Stomach (tissue), 4 donors: ENCODE measurements at regions not wholly inside any gene's neighbourhood (a gene's known extent, or its start where the extent isn't known, plus 50 kb on each side); places are given as distances from the start of the nearest gene placed in this dataset.

ENCODE experiments used
- POLR2A ChIP-seq, 4 donors: fragments of 450-650 bp; IDR thresholded peaks; one replicate each; pipeline ENCODE4 v1.6.1; 2016; ENCODE audit warnings: antibody characterized with exemption in 4 of 4, control low read depth in 2 of 4, mild to moderate bottlenecking in 1 of 4, moderate library complexity in 1 of 4
- TF ChIP-seq, protein P1 (sequence below), 7 experiments: fragments of 450-650 bp in 4 of 7; fragments of 200-600 bp in 3 of 7; sonication (generic) in 3 of 7; IDR thresholded peaks; one replicate each; pipeline ENCODE4 v1.5.1; 2016 to 2019; ENCODE audit warnings: antibody characterized with exemption in 7 of 7, control low read depth in 2 of 7, mild to moderate bottlenecking in 1 of 7

GRCh38 chr1:60982539-60982938 lies 99.8 kb upstream of the NFIA start:
- TF ChIP-seq, protein P1, sequence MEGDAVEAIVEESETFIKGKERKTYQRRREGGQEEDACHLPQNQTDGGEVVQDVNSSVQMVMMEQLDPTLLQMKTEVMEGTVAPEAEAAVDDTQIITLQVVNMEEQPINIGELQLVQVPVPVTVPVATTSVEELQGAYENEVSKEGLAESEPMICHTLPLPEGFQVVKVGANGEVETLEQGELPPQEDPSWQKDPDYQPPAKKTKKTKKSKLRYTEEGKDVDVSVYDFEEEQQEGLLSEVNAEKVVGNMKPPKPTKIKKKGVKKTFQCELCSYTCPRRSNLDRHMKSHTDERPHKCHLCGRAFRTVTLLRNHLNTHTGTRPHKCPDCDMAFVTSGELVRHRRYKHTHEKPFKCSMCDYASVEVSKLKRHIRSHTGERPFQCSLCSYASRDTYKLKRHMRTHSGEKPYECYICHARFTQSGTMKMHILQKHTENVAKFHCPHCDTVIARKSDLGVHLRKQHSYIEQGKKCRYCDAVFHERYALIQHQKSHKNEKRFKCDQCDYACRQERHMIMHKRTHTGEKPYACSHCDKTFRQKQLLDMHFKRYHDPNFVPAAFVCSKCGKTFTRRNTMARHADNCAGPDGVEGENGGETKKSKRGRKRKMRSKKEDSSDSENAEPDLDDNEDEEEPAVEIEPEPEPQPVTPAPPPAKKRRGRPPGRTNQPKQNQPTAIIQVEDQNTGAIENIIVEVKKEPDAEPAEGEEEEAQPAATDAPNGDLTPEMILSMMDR (IDR thresholded peaks at IDR 0.05): no peak
- no peak for TF ChIP-seq POLR2A (IDR thresholded peaks at IDR 0.05)
